ENCODE measurements at regions not wholly inside any gene's neighbourhood (a gene's known extent, or its start where the extent isn't known, plus 50 kb on each side); places are given as distances from the start of the nearest gene placed in this dataset.

DNA sequence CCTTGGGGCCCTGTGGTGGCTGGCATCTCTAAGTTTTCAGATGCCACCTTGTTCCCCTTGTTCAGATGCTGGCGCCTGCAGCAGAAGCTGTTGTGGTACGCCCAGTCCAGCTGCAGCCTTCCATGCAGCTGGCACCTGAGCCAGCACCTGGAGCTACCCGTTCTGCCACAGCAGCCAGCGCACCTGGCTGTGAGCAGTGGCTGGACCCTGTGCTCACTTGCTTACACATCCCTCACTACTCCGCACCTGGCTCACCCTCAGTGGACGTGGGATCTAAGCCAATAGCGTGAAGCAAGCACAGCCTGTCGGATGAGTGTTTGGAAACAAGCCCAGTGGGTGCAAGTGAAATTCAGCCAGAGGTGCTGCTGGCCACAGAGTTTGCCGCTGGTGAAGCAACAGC, 607.5 kb upstream of the BCHE start:
- TF ChIP-seq CTCF (IDR thresholded peaks at IDR 0.05) (no peak), EZH2 (IDR thresholded peaks at IDR 0.05) (no peak), EZH2phosphoT487 (IDR thresholded peaks at IDR 0.05) (no peak)
